ENCODE measurements at regions not wholly inside any gene's neighbourhood (a gene's known extent, or its start where the extent isn't known, plus 50 kb on each side); places are given as distances from the start of the nearest gene placed in this dataset.

DNA sequence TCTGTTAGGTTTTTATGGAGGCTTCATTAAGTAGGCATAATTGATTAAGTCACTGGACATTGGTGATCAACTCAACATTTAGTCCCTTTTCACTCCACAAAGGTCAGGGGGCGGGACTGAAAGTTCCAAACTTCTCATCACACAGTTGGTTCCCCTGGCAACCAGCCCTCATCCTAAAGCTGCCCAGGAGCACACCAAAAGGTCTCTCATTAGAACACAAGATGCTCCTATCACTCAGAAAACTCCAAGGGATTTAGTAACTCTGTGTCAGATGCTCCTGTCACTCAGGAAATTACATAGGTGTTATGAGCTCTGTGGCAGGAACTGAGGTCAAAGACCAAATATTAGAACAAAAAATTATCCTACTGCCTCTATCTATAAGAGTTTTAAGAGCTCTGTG, 321.5 kb downstream of the OTOL1 start:
- TF ChIP-seq, protein P1, sequence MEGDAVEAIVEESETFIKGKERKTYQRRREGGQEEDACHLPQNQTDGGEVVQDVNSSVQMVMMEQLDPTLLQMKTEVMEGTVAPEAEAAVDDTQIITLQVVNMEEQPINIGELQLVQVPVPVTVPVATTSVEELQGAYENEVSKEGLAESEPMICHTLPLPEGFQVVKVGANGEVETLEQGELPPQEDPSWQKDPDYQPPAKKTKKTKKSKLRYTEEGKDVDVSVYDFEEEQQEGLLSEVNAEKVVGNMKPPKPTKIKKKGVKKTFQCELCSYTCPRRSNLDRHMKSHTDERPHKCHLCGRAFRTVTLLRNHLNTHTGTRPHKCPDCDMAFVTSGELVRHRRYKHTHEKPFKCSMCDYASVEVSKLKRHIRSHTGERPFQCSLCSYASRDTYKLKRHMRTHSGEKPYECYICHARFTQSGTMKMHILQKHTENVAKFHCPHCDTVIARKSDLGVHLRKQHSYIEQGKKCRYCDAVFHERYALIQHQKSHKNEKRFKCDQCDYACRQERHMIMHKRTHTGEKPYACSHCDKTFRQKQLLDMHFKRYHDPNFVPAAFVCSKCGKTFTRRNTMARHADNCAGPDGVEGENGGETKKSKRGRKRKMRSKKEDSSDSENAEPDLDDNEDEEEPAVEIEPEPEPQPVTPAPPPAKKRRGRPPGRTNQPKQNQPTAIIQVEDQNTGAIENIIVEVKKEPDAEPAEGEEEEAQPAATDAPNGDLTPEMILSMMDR (IDR thresholded peaks at IDR 0.05; ENCODE audit: extremely low read depth, missing control alignments): no peak
- no peak for DNase-seq (ENCODE audit: low spot score)

DNA sequence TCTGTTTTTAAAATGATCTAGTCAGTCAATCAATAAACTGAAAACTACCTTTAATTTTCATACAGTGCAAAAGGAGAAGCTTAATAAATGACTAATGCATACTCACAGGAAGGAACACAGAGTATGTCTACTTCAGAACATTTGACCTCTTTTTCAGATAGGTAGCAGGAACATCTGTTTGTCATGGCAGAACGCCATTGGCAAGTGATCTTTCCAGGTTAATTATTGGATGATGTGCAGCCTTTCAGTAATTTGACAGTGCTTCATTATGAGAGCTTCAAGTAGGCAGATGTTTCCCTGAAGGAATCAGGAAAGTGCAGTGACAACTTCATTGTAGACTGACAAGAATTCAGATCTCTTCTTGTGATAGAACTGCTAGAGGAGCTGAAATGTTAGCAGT, 325.0 kb downstream of the OTOL1 start:
- no peak for DNase-seq (ENCODE audit: low spot score)
- TF ChIP-seq, protein P1 (IDR thresholded peaks at IDR 0.05; ENCODE audit: extremely low read depth, missing control alignments): no peak

DNA sequence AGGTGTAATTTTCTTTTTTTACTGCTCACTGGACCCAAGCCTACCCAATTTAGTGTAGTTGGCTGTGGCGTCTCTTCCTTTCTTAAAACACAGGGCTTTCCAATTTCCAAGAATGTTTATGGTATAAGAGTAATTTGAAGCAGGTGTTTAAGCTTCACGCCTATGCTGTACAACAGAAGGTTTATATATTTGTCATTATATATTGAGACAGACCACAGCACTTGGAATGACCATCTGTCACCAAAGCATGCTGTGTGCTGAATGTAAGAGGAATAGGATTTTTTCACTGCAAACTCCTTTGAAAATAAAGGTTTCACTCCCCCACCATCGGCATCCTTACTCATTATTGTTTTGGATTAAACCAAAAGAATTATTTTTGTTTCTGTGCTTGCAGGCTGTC, 325.7 kb downstream of the OTOL1 start:
- DNase-seq (ENCODE audit: low spot score): no peak
- TF ChIP-seq, protein P1 (IDR thresholded peaks at IDR 0.05; ENCODE audit: extremely low read depth, missing control alignments): no peak

DNA sequence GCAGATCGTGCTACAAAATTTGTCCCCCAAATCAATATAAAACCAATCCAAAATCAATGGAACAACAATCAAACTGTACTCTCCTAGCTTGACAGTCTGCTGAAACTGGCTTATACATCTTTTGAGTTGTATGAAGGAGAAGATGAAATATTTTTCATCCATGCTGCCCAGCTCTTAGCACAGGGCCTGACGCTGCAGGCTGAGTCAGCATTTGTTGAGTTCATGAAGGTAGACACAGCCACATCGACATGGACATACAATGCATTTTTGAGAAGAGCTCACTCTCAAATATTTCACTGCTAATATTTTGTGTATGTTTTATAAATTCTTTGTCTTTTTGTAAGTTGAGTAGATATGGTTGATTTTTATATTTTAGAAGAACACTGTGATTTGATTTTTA, 327.3 kb downstream of the OTOL1 start:
- DNase-seq (ENCODE audit: low spot score): no peak
- TF ChIP-seq, protein P1 (IDR thresholded peaks at IDR 0.05; ENCODE audit: extremely low read depth, missing control alignments): no peak

DNA sequence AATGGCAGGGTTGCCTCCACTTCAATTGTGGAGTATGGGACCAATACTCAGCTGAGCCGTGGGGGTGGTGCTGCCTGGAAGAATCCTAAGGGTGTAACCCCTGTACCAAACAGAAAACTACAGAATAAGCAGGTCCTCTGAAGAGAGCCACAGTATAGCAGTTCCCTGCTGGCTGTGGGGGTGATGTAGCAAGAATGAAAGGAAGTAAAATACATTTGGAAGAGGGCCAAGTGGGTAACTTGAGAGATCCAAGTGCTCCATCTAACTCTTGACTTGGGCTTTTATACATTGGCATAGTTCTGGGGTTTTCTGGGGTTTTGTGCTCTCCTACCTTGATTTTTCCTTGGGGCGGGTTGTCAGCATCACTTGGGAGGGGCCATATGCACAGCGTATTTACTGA, 341.4 kb downstream of the OTOL1 start:
- DNase-seq (ENCODE audit: low spot score): no peak

DNA sequence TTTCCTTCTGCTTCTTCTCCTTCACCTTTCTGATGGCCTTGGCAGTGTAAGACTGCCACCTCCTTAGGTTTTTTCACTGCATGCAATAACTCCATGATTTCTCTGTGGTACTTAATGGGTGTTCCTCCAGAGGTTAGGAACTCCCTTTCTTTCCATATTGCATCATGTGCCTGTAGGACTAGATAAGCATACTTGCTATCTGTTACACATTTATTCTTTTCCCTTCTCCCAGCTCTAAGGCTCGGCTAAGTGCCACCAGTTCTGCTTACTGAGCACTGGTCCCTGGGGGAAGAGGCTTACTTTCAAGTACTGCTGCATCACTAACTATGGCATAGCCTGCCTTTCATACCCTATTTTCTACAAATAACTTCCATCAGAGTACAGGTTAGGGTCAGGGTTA, 351.8 kb downstream of the OTOL1 start:
- TF ChIP-seq, protein P1 (IDR thresholded peaks at IDR 0.05; ENCODE audit: extremely low read depth, missing control alignments): no peak
- DNase-seq (ENCODE audit: low spot score): no peak

More for the DNA sequence above, 341.4 kb downstream of the OTOL1 start:
- TF ChIP-seq, protein P1 (IDR thresholded peaks at IDR 0.05; ENCODE audit: extremely low read depth, missing control alignments): no peak

DNA sequence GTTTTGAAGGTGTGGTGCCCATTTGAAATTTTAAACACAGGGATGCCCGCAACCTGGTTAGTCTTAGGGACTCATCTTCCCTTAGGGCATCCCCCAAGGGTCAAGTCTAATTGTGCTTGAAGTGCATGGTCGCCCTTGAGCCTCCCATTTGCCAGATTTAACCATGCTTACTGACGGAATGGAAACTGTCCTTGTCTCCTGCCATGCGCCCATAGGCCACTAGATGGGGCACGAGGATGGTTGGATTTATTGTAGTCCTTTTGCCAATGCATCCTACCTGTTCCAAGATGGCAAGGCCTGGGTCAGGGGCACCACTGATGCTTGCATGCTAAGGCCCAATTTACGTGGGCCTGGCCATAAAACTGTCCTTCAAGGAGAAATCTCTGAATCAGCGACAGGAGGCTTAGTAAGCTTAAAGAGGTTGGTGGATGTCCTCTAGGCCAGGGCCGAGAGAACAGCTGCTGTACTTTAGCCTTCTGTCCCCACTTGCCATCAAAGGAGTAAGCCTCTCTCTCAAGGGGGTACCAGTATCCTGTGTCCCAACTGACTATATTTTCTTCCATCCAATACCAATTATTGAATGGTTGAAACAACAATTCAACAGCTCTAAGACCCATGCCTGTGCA, 355.4 kb downstream of the OTOL1 start:
- TF ChIP-seq, protein P1 (IDR thresholded peaks at IDR 0.05; ENCODE audit: extremely low read depth, missing control alignments): peak; percentile 97
- DNase-seq (ENCODE audit: low spot score): peak; percentile 41
